Epithelial cell of proximal tubule (primary cell): ENCODE measurements at regions not wholly inside any gene's neighbourhood (a gene's known extent, or its start where the extent isn't known, plus 50 kb on each side); places are given as distances from the start of the nearest gene placed in this dataset.

ENCODE experiments used
- DNase-seq: peaks from one replicate; pipeline ENCODE4 v3.0.0-alpha.2; 2011; ENCODE audit warnings: low read depth
- H3K4me3 ChIP-seq: 2 replicates; pipeline ENCODE4 v1.5.1; 2011; ENCODE audit warnings: low read depth, mild to moderate bottlenecking, low read length
- CTCF ChIP-seq: conservative IDR thresholded peaks from 2 replicates; pipeline ENCODE4 v1.5.1; 2012; ENCODE audit warnings: low read depth, mild to moderate bottlenecking, low read length

GRCh38 chr2:118738524-118739308 lies 108.7 kb downstream of the EN1 start:
- H3K4me3 ChIP-seq = no peak overlapping the region
- no peak for TF ChIP-seq CTCF
- DNase-seq = peak; percentile 71

- TF ChIP-seq CTCF = no peak
- DNase-seq = no peak
- H3K4me3 ChIP-seq = no peak overlapping the region
Measured at GRCh38 chr2:118738106-118738505, 109.3 kb downstream of the EN1 start.

- no peak for TF ChIP-seq CTCF
- DNase-seq = no peak
- H3K4me3 ChIP-seq = no peak overlapping the region
Measured at GRCh38 chr2:118737684-118738083, 109.8 kb downstream of the EN1 start.

GRCh38 chr2:118732432-118732831 lies 115.0 kb downstream of the EN1 start:
- H3K4me3 ChIP-seq = no peak overlapping the region
- no peak for TF ChIP-seq CTCF
- no peak for DNase-seq

- H3K4me3 ChIP-seq = no peak overlapping the region
- DNase-seq = no peak
- TF ChIP-seq CTCF = no peak
Measured at GRCh38 chr2:118731413-118731812, 116.0 kb downstream of the EN1 start.

GRCh38 chr2:118730405-118730804 lies 117.0 kb downstream of the EN1 start:
- no peak overlapping the region for H3K4me3 ChIP-seq
- no peak for DNase-seq
- no peak for TF ChIP-seq CTCF

- H3K4me3 ChIP-seq = no peak overlapping the region
- no peak for TF ChIP-seq CTCF
- no peak for DNase-seq
Measured at GRCh38 chr2:118729760-118730159, 117.7 kb downstream of the EN1 start.
